GM18870 (cell line): ENCODE measurements at regions not wholly inside any gene's neighbourhood (a gene's known extent, or its start where the extent isn't known, plus 50 kb on each side); places are given as distances from the start of the nearest gene placed in this dataset.
"Not testable (repeated sequence)": the region's sequence is repeated elsewhere in the genome, so short reads cannot be mapped to it uniquely, and the experiment has no call there.

Source experiments
- ATAC-seq: cut with Tn5 transposase; IDR thresholded peaks from one replicate; pipeline ENCODE4 v1.9.1; 2021; ENCODE audit warnings: moderate library complexity; ENCODE audit not compliant: unreplicated experiment

DNA sequence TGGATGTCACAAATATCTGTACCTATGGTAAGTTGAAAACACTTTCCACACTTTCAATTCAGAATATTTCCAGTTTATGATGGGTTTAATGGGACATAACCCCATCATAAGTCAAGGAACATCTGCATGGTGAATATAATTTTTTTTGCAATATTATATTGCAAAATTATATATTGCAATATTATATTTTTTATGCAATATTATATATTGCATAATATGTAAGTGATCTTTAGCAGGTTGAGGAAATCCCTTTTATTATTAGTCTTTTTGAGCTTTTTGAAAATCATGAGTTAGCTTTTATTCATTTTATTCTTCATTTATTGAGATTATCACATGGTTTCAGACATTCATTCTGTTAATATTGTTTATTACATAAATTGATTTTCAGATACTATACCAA lies 342.2 kb upstream of the GALNT5 start:
- no peak for ATAC-seq

DNA sequence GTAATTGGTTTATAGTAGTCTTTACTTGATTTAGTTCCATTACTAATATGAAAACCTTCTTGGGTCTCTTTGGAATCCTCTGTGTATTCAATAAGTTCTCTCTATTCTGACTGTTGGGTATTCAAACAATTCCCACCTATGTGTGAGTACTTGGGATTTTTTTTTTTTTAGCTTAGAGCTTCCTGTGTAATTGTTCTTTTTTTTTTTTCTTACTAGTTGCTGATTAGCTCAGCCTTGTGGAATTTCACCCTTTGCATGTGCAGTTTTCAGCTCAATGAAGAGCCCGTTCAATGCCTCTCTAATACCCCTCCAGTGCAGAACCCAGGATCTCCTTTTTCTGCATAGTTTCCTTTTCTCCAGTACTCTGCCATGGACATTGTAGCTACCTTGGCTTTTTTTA lies 339.1 kb upstream of the GALNT5 start:
- ATAC-seq: no peak

DNA sequence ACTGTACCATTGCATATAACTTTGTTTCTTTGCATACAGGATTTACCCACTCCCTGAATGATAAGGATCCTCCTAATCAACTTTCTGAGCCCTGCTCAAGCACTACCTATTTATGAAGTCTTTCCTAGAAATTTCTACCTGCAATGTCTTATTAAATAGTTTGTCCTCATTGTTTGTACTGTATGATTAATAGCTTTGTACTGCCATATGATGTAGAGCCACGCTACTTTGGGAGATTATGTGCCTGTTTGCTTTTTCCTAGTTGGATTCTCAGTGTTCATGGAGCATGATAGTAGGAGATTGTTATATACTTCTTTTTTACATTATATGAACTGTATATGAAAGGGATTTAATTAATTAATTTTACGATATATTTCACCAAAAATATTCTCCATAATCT lies 327.1 kb upstream of the GALNT5 start:
- no peak for ATAC-seq

DNA sequence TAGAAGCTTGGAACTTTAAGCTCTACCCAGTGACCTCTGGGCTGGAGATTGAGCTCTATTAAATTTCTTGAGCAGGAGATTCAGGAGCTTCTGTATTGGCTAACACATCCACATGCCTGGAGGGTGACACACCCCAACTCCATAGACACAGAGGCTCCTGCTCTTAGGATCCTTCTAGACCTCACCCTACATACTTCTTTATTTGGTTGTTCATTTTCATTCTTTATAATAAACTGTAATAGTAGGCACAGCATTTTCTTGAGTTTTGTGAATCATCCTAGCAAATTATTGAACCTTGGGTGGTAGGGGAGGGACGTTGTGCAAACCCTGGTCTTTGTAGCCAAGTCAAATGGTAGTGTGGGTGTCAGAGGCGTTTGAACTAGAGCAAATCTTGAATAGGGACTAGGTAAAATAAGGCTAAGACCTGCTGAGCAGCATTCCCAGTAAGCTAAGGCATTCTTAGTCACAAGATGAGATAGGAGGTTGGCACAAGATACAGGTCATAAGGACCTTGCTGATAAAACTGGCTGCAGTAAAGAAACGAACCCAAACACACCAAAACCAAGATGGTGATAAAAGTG lies 323.8 kb upstream of the GALNT5 start:
- ATAC-seq: no peak

DNA sequence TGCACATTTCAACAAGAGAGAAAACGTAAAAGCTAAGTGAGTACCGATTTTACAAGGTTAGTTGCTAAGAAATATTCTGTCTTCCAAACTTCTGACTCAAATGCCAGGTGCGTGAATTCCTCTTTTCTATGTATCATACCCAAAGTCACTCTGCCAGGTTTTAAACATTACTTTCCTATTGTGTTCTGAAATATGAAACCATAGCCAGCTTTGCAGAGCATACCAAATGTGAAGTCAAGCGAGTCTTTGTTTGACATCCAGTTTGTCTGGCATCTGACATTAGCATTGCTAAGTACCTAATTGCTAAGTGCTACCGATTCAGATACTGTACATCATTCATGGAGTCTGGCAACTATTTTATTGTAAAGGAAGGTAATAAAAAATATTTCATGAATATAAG lies 321.9 kb upstream of the GALNT5 start:
- no peak for ATAC-seq

DNA sequence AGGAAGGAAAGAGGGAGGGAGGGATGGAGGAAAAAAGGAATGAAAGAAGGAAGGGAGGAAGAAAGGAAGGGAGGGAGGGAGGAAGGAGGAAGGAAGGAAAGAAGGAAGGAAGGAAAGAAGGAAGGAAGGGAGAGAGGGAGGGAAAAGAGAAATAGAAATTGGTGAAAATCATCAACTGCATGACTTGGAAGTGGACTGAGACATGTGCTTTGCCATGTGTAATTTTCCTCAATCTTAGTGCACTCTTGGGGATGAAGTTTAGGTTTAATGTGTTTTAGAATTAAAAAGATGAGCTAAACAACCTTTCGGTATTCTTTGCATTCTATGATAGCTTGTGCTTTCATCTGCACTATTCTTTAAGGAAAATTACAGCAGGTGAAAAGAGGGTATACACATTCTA lies 320.1 kb upstream of the GALNT5 start:
- no peak for ATAC-seq

DNA sequence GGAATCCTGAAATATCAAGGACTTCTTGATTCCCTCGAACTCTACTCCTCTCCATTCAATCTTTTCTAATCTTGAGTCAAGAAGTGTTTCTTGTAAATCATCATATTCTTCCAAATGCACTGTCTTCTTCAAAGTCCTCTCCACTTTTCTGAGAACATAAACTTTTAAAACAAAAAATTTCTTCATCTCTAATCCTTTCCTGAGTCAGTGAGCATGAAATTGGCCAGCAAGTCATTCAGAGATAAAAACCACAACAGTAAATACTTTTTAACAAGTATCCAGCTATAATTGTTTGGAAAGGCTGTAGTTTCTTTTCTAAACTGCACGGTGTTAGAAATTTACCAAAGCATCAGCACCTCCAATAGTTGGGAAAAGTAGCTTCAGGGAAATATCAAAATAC lies 312.6 kb upstream of the GALNT5 start:
- no peak for ATAC-seq

DNA sequence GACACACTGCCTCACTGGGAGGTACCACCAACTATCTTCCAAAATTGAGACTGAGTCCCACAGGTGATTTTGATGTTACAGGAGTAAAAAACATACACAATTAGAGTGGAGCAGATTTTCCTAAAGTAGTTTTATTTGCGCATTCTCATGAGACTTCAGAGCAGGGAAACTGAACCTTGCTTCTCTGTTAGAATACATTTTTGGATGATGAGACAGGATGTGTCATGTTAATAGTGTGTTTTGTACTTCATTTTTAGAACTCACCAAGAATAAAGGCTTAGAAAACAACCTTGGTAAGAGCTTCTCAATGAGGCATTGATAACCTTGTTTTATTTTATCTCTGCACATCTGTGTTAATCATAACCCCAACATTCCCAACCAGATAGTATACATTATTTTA lies 310.2 kb upstream of the GALNT5 start:
- no peak for ATAC-seq

DNA sequence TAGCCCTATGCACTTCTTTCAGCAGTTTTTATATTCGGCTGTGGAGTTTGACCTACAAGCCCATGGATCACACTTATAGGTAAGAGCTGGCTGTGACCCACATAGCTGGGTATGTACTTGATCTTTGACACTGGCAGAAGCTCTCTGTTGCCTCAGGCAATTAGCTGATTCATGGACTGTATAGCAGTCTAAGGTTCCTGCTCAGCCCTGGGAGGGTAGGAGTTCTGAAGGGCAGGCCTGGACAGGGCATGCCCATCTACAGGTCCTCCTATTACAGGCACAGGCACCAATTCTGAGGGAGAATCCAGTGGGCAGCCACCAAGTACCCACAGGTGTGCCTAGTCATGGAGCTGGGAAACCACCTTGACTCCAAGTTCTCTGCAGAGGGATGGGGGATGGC lies 301.8 kb upstream of the GALNT5 start:
- no peak for ATAC-seq

DNA sequence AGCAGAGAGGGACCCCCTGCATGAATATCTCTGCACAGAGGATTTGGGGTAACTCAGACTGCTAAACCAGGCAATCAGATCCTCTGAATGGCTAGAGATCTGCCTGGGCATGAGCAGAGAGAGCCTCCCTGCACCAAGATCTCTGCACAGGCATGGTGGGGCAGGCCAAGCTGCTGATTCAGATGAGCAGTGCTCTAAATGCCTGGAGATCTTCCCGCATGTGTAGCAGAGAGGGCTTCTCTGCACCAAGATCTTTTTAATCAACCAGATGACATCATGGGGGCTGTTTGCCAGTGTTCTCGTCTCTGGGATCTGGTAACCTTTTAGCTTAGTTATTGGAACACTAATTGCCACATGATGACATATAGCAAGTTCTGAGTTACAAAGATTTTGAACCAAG lies 301.3 kb upstream of the GALNT5 start:
- no peak for ATAC-seq

DNA sequence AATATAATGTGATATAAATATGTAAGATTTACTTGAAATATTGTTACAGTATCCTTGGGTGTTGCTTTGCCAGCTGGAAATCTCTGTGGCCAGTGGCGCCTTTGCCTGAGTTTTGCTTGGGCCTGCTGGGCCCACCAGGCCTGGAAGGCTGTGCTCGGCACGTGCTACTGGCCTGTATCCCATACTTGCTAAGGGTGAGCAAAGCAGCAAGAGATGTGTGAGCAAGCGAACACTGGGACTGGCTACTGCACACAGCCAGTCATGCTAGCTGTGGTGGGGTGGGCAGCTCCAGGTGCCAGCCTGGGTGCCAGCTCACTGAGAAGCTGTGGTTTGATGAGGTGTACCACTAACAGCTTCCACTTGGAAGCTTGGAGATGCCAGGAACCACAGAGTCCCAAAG lies 299.1 kb upstream of the GALNT5 start:
- no peak for ATAC-seq

DNA sequence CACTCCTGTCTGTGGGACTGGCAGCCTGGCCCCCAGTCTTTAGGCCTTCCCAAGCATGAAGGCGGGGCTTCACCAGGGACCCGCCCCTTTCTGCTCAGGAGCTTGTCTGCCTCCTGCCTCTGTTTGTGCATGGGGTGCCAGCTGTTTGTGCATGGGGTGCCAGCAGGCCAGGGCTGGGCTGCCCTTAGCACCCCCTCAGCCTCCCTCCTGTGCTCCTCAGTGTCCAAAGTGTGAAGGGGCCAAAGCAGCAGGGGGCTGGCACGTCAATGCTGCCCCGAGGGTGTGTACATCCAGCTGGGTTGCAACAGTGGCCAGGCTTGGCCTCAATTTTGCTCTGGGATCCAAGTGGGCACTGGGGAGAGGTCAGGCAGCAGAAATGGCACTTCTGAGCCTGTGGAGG lies 298.0 kb upstream of the GALNT5 start:
- ATAC-seq: no peak

DNA sequence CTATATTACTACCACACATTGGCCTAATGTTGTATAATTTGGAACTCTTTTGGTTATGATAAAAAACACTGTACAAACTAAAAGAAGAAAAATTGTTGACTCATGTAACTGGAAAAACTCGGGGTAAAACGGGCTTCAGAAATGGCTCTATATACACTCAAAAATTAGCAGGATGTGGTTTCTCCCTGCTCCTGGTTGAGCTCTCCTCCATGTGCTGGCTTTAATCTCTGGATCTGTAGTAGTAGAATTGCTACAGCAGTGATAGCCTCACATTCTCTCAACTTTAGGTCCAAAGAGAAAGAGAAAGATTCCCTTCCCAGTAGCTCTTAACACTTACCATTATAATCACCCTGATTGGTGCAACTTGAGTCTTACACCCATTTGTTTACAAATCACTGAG lies 274.9 kb upstream of the GALNT5 start:
- ATAC-seq: no peak

DNA sequence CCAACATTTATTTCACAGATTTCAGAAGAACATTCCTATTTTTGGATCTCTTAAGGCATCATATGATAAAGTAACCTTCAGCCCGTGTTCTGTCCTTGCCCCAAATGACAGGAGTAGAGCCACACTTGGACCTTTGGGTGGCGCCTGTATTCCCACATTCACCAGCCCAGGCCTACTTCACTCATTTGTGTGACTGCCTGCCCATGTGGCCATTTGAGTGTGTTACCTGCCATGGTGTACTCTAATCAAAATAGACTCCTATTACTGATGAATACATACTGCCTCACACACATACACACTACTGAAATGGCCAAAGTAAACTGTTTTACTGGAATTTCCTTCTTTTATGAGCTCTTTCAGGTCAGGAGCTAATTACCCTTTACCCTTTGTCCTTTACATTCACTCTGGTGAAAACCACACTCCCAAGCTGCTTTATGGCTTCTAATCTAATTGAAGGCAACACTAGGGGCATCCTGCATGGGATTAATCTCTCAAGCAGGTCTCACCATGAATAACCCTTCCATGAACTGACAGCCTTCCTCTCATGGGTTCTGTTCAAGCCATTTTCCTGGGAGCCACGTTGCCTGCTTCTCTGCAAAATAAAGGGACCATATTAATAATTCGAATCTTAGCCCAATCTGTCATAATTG lies 271.0 kb upstream of the GALNT5 start:
- ATAC-seq: no peak

DNA sequence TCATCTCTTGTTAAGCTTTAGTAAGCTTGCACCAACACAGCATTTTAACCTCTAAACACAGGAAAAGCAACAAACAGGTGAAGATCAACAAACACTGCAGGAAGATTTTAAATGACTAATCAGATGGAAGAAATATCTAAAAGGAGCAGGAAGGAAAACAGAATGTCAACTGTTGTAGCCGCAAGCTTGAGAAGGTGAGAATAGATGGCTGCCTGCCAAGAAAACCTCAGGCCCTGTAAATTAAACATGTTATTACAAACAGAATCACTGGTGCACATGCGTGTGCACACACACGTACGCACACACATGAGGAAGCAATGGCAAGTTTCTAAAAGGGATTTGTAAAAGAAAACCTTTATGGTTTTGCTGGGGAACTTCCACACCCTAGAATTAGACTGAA lies 257.8 kb upstream of the GALNT5 start:
- ATAC-seq: no peak

DNA sequence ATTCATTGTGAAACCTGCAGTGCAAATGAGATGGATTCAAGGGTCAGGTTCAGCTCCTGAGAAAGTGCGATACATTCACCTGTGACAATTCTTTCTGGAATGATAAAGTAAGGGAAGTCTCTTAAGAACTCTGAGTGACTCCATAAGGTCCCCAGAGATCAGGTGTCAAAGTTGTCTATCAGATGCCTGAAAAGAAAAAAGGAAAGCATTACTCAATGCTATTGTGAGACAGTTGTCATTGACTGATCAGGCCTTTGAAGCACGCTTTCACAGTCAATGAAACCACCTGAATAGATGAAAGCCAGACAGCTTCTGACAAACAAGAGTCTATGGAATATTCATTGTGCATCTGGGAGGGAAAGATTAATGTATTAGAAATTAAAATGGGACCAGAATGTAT lies 252.7 kb upstream of the GALNT5 start:
- no peak for ATAC-seq

DNA sequence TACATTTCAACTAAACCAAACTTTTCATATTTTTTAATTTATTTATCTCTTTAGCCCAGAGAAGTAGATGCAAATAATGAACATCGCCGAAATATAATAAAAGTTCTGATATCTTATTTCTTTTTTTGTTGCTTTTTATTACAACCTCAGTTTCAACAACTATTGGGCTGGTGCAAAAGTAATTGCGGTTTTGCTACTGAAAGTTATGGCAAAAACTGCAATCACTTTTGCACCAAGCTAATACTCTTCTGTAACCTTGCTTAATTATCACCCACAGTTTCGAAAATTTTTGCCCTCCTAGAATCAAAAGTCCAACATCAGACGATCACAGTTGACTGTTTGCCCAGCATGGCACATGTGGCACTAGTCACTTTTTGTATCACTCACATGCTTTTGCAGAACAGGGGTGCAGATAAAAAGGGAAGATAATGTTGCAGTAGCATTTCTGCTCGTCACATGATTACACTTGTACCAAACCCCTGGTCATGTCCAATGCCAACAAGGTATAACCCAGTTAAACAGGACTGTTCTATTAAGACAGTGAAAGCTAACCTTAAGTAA lies 242.4 kb upstream of the GALNT5 start:
- no peak for ATAC-seq

DNA sequence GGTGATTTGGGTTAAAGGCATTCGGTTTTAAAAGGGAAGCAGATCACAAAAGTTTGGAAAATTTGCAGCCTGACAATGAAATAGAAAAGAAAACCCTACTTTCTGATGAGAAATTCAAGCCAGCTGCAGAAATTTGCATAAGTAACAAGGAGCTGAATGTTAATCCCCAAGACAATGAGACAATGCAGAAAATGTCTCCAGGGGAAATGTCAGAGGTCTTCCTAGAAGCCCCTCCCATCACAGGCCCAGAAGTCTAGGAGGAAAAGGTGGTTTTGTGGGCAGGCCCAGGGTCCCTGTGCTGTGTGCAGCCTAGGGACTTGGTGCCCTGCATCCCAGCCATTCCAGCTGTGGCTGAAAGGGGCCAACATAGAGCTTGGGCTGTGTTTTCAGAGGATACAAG lies 234.2 kb upstream of the GALNT5 start:
- ATAC-seq: not testable (repeated sequence)

DNA sequence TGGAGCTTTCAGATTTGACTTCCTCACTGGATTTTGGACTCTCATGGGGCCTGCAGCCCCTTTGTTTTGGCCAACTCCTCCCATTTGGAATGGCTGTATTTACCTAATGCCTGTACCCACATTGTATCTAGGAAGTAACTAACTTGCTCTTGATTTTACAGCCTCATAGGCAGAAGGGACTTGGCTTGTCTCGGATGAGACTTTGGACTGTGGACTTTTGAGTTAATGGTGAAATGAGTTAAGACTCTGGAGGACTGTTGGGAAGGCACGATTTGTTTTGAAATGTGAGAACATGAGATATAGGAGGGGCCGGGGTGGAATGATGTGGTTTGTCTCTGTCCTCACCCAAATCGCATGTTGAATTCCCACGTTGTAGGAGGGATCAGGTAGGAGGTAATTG lies 233.4 kb upstream of the GALNT5 start:
- no peak for ATAC-seq

DNA sequence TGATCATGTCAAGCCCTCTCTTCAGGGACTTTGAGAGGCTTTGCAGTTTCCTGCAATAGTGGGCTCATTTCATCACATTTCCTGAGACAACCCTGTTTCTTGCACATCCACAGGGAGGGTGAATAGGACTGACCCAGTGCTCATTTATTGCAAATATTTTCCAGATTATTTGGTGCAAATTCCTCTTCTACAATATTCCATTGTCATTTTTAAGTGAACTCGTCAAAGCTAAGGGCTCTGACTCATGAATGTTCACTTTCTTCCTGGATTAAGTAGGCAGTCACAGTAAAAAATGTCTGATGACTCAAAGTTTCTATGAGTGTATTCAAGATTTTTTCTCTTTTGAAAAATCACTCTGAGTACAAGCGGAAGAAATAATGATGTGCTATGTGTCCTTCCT lies 225.5 kb upstream of the GALNT5 start:
- ATAC-seq: no peak

DNA sequence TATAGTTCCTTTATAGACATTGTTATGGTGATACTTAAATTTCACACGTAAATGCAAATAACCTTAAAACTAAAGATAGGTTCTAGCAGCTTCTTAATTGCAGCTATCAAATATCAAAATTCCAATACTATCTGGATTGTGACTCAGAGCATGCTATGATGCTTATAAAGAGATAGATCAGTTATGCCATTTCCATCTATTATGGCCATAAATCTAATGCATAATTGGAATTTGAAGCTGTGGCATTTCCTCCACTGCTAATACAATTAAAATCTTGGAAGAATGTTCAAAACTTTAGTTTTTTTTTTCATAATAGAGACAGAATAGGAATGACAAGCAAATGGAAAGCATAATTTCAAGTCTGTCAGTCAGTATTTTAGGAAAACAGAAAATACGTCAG lies 220.8 kb upstream of the GALNT5 start:
- no peak for ATAC-seq

DNA sequence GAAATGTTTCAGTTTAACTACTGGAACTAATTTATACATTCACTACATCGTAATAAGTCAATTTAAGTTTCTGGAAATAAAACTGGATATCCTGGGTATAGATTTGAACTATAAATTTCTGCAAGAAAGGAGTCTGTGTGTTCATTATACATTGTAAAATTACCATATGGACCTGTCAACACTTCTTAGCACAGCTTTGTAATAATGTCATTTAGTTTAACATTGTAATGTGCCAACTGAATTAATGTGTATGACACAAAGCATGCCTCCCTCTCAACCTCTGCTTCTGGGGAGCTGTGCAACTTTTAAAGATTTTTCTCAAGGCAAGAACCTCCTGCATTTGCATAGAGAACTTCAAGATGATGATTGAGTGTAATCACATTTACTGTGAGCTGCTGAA lies 213.7 kb upstream of the GALNT5 start:
- no peak for ATAC-seq

DNA sequence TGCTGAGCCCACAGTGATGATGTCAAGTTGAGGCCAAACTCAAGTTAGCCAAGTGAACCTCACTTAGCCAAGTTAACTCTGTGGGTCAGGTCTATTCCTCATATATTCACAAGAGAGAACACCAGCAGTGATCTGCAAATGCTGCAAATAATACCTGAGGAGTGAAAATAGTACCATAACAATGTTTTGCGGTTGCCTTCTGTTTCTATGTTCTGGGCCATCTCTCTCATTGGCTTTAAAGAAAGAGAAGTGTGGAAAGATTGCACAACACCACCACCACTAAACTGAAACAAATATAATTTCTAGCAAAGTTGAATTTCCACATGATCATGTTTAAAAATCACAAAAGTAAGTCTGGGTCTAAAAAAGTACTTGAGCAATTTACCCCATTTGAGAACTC lies 211.1 kb upstream of the GALNT5 start:
- no peak for ATAC-seq
